HG03575 (cell line): ENCODE measurements at regions not wholly inside any gene's neighbourhood (a gene's known extent, or its start where the extent isn't known, plus 50 kb on each side); places are given as distances from the start of the nearest gene placed in this dataset.

Source experiments
- ATAC-seq: cut with Tn5 transposase; IDR thresholded peaks from one replicate; pipeline ENCODE4 v1.9.1; 2021; ENCODE audit not compliant: unreplicated experiment, insufficient number of reproducible peaks, low FRiP score; ENCODE audit errors: extremely low read depth

DNA sequence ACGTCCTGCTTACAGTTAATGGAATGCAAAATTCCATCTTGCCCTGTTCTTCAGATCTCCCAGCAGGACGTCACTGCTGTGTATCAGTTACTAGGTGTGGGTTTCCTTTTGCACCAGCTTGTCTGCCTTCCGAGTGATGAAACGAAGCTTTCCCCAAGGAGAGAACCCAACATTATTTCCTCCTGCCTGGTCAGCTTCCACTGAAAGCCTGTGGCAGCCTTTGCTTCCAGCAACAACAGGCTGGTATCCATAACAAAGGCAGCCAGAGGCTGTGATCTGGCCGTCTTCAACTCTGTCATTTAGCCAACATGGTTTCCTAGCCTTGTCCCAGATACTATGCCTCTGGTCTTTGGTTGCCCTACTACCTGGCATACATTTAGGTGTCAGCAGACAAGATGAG is 78.9 kb upstream of the HEY2 start:
- no peak for ATAC-seq

DNA sequence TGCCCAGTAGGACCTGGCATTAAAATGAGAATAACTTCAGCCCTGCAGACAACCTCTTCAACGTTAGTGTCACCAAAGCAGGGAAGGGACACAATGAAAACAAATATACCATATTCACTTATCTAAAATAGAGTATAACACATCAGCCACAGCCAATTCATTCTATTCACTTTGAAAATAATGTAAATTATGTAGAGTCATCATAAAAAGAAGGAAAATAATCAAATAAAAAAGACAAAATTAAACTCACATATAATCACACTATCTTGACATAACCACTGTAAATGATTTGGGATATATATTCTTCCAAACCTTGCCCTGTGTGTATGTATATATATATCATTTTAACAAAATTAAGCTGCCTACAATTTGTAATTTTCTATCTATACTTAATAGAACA is 78.1 kb upstream of the HEY2 start:
- no peak for ATAC-seq

DNA sequence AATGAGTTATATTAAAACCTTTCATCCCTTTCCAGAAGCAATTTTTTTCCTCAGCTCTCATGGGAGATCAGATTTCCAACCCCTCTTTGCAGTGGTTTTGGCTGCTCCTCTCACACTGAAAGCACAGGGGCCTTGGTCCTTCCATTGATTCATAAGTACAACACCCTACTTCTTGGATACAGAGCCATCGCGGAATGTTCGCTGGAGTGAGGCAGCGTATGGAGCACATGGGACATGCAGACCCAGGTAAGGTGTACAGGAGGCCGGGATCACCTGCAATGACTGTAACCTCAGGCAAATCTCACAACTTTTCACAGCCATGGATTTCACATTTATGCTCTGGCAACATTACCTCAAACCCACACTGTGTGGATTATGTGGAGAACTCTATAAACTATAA is 75.2 kb upstream of the HEY2 start:
- ATAC-seq = no peak

- ATAC-seq = no peak
Measured at GRCh38 chr6:125678601-125679000, 70.8 kb upstream of the HEY2 start.

DNA sequence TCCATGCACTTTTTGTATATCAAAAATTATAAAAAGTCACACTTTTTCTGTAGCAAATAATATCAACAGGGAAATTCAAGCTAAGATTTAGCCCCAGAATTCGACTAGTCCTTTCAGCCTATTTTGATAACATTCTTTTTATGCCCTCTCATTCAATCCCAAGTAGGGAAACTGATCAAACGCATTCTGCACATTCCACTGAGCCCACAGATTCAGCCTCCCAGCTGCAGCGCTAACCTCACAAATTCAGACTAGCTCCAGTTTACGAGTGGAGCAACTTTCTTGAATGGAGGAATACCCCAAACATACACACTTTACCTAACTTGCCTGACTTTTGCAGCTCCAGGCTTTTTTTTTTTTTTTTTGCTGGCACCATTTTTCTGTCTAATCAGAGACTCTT is 70.3 kb upstream of the HEY2 start:
- no peak for ATAC-seq

GRCh38 chr6:125679651-125680050 is 69.8 kb upstream of the HEY2 start:
- no peak for ATAC-seq

DNA sequence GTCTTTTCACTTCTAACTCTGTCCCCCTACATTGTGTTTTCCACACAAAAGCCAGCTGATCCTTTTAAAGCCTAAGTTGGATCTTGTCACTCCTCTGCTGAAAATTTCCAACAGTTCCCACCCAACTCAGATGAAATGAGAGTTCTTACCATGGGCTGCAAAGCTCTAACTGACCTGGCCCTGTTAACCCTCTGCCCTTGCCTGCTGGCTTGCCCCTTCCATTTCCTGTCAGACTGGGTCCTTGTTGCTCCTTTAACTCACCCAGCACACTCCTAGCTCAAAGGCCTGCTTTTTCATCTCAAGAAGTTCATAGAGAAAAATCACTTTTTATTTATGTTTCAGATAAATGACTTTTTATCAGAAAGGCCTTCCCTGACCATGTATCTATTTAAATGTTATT is 66.5 kb upstream of the HEY2 start:
- no peak for ATAC-seq

- ATAC-seq = no peak
Measured at GRCh38 chr6:125688138-125688537, 61.3 kb upstream of the HEY2 start.

GRCh38 chr6:125693480-125693879 is 56.0 kb upstream of the HEY2 start:
- ATAC-seq = no peak

- ATAC-seq = no peak
Measured at GRCh38 chr6:125699591-125699990, 49.8 kb upstream of the HEY2 start.
